ENCODE measurements at regions not wholly inside any gene's neighbourhood (a gene's known extent, or its start where the extent isn't known, plus 50 kb on each side); places are given as distances from the start of the nearest gene placed in this dataset.

DNA sequence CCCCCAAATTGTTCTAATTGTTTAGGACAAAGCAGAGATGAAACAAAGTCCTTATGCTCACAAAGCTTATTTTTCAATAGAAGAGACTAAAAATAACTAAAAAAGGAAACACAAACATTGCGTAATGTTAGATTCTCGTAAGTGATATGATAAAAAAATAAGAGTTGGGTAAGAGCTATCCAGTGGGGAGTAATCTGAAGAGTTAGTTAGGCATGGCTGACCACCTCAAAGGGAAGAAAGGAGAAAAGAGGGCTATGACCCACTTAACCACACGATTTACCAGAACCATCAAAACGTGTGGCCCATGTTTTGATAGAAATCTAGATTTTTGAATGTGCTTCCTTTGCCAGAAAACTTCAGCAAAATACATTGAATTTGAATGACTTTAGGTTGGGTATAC, 1296.8 kb upstream of the NUDT12 start:
- no peak for TF ChIP-seq POLR2A (IDR thresholded peaks at IDR 0.05)
- TF ChIP-seq, protein P1, sequence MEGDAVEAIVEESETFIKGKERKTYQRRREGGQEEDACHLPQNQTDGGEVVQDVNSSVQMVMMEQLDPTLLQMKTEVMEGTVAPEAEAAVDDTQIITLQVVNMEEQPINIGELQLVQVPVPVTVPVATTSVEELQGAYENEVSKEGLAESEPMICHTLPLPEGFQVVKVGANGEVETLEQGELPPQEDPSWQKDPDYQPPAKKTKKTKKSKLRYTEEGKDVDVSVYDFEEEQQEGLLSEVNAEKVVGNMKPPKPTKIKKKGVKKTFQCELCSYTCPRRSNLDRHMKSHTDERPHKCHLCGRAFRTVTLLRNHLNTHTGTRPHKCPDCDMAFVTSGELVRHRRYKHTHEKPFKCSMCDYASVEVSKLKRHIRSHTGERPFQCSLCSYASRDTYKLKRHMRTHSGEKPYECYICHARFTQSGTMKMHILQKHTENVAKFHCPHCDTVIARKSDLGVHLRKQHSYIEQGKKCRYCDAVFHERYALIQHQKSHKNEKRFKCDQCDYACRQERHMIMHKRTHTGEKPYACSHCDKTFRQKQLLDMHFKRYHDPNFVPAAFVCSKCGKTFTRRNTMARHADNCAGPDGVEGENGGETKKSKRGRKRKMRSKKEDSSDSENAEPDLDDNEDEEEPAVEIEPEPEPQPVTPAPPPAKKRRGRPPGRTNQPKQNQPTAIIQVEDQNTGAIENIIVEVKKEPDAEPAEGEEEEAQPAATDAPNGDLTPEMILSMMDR (IDR thresholded peaks at IDR 0.05), result no peak
